Glutamatergic neuron (in vitro differentiated cells): ENCODE measurements at regions not wholly inside any gene's neighbourhood (a gene's known extent, or its start where the extent isn't known, plus 50 kb on each side); places are given as distances from the start of the nearest gene placed in this dataset.

Source experiments
- DNase-seq: peaks from one replicate; pipeline ENCODE4 v3.0.0; 2022
- H3K27ac Mint-ChIP-seq: one replicate; pipeline ENCODE4 v1.8.0; 2020; ENCODE audit warnings: mild to moderate bottlenecking, mixed read lengths, inconsistent platforms; ENCODE audit not compliant: unreplicated experiment
- H3K27me3 Mint-ChIP-seq: one replicate; pipeline ENCODE4 v1.8.0; 2020; ENCODE audit warnings: mild to moderate bottlenecking, moderate library complexity, mixed read lengths, inconsistent platforms; ENCODE audit not compliant: unreplicated experiment
- H3K36me3 Mint-ChIP-seq: one replicate; pipeline ENCODE4 v1.8.0; 2020; ENCODE audit warnings: mild to moderate bottlenecking, mixed read lengths, inconsistent platforms; ENCODE audit not compliant: unreplicated experiment
- H3K4me1 Mint-ChIP-seq: one replicate; pipeline ENCODE4 v1.8.0; 2020; ENCODE audit warnings: mild to moderate bottlenecking, low read depth, mixed read lengths, inconsistent platforms; ENCODE audit not compliant: unreplicated experiment
- H3K4me3 Mint-ChIP-seq: one replicate; pipeline ENCODE4 v1.8.0; 2020; ENCODE audit warnings: mild to moderate bottlenecking, mixed read lengths, inconsistent platforms; ENCODE audit not compliant: unreplicated experiment
- H3K9me3 Mint-ChIP-seq: one replicate; pipeline ENCODE4 v1.8.0; 2020; ENCODE audit warnings: mild to moderate bottlenecking, moderate library complexity, mixed read lengths, inconsistent platforms; ENCODE audit not compliant: unreplicated experiment
- TF ChIP-seq, protein P1 (sequence below): fragments of 200-600 bp; sonication (generic); IDR thresholded peaks from one replicate; pipeline ENCODE4 v1.5.0; 2021; ENCODE audit not compliant: partially characterized antibody, unreplicated experiment

DNA sequence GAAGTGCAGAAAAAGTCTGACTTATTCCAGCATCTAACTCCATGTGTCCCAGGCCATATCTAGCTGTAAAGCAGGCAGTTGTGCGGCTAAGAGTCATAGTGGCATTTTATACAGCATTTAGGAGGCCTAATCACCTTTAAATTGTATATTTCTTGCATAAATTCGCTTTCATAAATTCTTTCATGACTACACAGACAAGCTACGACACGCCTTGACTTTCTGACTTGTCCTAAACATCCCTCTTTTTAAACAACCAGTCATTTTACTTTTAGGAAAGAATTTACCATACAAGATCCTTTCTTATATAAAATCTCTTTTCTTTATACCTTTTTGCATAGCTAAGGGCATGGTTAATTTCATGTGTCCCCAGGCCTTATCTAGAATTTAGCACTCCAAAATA lies 81.7 kb upstream of the THBS2 start:
- Mint-ChIP-seq H3K27ac (no peak overlapping the region), H3K4me3 (no peak overlapping the region), H3K27me3 (no peaks in the 10 kb centered on the region), H3K9me3 (no peaks in the 10 kb centered on the region), H3K36me3 (peaks cover 3% of the 10 kb centered on the region), H3K4me1 (peaks cover 2% of the 10 kb centered on the region)
- no peak for DNase-seq
- TF ChIP-seq, protein P1, sequence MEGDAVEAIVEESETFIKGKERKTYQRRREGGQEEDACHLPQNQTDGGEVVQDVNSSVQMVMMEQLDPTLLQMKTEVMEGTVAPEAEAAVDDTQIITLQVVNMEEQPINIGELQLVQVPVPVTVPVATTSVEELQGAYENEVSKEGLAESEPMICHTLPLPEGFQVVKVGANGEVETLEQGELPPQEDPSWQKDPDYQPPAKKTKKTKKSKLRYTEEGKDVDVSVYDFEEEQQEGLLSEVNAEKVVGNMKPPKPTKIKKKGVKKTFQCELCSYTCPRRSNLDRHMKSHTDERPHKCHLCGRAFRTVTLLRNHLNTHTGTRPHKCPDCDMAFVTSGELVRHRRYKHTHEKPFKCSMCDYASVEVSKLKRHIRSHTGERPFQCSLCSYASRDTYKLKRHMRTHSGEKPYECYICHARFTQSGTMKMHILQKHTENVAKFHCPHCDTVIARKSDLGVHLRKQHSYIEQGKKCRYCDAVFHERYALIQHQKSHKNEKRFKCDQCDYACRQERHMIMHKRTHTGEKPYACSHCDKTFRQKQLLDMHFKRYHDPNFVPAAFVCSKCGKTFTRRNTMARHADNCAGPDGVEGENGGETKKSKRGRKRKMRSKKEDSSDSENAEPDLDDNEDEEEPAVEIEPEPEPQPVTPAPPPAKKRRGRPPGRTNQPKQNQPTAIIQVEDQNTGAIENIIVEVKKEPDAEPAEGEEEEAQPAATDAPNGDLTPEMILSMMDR: no peak

DNA sequence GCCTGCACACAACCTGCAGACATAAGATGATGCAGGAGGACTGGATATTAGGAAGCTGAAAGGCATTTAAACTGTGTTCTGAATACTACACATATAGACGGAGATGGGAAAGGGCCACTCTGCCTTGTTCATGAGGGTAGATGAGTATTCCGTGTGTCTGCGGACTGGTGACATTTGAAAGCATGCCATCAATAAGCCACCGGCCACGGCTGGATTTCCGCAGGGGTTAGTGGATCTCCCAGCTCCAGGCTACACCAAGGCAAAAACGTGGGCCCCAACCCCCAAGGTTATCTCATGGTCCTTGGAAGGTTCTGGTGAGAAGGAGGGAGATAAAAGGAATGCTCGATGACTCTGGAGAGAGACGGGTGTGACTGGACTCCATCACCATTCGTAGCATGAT lies 78.6 kb upstream of the THBS2 start:
- TF ChIP-seq, protein P1: no peak
- peaks cover 5% of the 10 kb centered on the region for H3K27me3 Mint-ChIP-seq
- H3K9me3 Mint-ChIP-seq: no peaks in the 10 kb centered on the region
- DNase-seq: no peak
- H3K36me3 Mint-ChIP-seq: peaks cover 3% of the 10 kb centered on the region
- H3K27ac Mint-ChIP-seq: no peak overlapping the region
- peaks cover 2% of the 10 kb centered on the region for H3K4me1 Mint-ChIP-seq
- no peak overlapping the region for H3K4me3 Mint-ChIP-seq

DNA sequence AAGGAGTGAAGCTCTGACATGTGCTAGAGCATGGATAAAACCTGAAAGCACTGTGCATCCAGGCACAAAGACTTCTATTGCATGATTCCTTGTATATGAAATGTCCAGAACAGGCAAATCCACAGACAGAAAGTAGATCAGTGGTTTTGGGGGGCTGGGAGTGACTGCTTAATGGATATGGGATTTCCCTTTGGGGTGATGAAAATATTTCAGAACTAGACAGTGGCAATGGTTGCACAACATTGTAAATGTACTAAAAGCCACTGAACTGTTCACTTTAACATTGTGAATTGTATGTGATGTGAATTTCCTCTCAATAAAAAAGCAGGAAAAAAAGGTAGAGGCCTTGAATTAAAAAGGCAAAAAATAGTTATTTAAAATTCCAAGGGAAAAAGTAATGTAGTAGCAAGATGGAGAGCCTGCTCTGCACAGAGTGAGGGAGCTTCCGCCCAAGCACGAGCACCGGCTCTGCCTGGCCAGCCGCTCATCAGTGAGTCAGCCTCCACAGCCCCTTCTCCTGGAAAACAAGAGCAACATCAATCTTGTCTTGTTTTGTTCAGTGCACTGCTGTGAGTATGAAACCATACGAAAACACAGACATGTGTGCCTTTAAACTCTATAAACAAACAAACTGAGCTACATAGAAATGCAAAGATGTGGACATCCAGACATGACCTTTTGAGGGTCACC lies 74.6 kb upstream of the THBS2 start:
- Mint-ChIP-seq H3K9me3 (no peaks in the 10 kb centered on the region), H3K27ac (no peak overlapping the region), H3K36me3 (peaks cover 10% of the 10 kb centered on the region), H3K27me3 (peaks cover 7% of the 10 kb centered on the region), H3K4me3 (no peak overlapping the region), H3K4me1 (peaks cover 2% of the 10 kb centered on the region)
- no peak for DNase-seq
- TF ChIP-seq, protein P1: no peak

DNA sequence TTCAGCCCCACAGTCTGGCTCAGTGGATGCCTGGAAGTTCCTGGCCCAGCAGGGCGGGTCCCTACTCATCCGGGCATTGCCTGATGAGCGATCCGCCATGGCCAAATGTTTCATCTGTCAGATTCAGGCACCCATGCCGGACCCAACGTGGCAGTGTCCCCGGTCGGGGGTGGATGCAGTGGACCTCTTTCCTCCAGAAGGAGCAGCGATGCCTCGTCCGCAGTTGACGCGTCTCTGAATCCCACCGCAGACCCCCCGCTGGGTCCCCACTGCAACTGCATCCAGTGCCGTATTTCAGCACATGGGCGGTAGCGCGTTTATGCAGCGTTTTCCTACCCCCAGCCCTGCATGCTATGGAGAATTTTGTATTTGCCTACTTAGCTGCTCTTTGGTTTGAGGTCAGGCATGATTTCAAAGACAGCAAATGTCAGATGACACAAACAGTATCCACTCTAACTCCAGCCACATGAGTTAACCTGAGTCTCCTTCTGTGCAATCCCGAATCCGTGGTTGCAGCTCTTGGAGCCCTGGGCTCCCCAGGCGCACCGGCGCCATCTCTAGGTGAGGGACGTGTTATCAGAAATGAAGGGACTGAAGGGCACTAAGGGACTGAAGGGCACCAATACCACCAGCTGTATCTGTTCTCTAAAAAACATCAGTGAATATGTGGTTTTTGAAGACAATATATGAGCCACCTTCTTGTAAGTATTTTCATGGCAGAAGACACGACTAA lies 72.6 kb upstream of the THBS2 start:
- H3K9me3 Mint-ChIP-seq: no peaks in the 10 kb centered on the region
- no peaks in the 10 kb centered on the region for H3K4me1 Mint-ChIP-seq
- peaks cover 10% of the 10 kb centered on the region for H3K27me3 Mint-ChIP-seq
- TF ChIP-seq, protein P1: no peak
- H3K36me3 Mint-ChIP-seq: peaks cover 7% of the 10 kb centered on the region
- DNase-seq: peak; percentile 41
- no peak overlapping the region for H3K27ac Mint-ChIP-seq
- no peak overlapping the region for H3K4me3 Mint-ChIP-seq
